ENCODE measurements at regions not wholly inside any gene's neighbourhood (a gene's known extent, or its start where the extent isn't known, plus 50 kb on each side); places are given as distances from the start of the nearest gene placed in this dataset.

DNA sequence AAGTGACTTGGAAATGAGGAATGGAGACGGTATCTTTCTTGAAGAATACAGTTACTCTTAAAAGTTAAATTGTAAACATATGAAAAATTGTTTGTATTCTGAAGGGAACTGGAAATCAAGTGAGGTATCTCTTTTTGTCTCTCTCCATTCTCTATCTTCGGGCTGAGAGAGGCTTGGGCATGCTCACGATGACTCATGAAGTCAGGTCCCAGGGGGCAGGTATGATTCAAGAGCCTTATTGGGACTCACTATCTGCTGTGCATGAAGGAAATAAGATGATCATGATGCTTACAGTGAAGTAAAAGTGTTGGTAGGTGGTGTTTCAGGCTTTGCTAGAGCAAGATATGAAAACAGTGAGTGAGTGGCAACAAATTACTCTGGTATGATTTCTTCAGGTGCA is 200.4 kb upstream of the PITX2 start:
- H3K36me3 ChIP-seq = no peaks in the 10 kb centered on the region
- H3K27me3 ChIP-seq (ENCODE audit: insufficient read depth, low read depth, severe bottlenecking) = peaks cover 28% of the 10 kb centered on the region
- no peak overlapping the region for H3K4me3 ChIP-seq (ENCODE audit: low read depth, low read length)
- DNase-seq = no peak
- H3K9me3 ChIP-seq (ENCODE audit: severe bottlenecking) = no peaks in the 10 kb centered on the region
- TF ChIP-seq, protein P1, sequence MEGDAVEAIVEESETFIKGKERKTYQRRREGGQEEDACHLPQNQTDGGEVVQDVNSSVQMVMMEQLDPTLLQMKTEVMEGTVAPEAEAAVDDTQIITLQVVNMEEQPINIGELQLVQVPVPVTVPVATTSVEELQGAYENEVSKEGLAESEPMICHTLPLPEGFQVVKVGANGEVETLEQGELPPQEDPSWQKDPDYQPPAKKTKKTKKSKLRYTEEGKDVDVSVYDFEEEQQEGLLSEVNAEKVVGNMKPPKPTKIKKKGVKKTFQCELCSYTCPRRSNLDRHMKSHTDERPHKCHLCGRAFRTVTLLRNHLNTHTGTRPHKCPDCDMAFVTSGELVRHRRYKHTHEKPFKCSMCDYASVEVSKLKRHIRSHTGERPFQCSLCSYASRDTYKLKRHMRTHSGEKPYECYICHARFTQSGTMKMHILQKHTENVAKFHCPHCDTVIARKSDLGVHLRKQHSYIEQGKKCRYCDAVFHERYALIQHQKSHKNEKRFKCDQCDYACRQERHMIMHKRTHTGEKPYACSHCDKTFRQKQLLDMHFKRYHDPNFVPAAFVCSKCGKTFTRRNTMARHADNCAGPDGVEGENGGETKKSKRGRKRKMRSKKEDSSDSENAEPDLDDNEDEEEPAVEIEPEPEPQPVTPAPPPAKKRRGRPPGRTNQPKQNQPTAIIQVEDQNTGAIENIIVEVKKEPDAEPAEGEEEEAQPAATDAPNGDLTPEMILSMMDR (IDR thresholded peaks at IDR 0.05; ENCODE audit: low read depth, low read length) = no peak
- no peak overlapping the region for H3K27ac ChIP-seq

DNA sequence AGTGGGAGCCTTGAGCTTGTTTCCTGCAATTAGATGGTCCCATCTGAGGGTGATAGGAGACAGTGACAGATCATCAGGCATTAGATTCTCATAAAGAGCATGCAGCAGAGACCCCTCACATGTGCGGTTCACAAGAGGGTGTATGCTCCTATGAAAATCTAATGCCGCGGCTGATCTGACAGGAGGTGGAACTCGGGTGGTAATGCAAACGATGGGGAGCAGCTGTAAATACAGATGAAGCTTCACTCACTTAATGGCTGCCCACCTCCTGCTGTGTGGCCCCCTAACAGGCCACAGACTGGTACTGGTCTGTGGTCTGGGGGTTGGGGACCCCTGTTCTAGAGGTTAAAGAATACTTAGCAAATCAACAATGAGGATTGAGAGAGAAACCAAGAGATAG is 201.5 kb upstream of the PITX2 start:
- Histone ChIP-seq H3K36me3 (no peaks in the 10 kb centered on the region), H3K27me3 (ENCODE audit: insufficient read depth, low read depth, severe bottlenecking) (peaks cover 27% of the 10 kb centered on the region), H3K27ac (no peak overlapping the region), H3K9me3 (ENCODE audit: severe bottlenecking) (no peaks in the 10 kb centered on the region), H3K4me3 (ENCODE audit: low read depth, low read length) (no peak overlapping the region)
- TF ChIP-seq, protein P1 (IDR thresholded peaks at IDR 0.05; ENCODE audit: low read depth, low read length) = no peak
- no peak for DNase-seq

DNA sequence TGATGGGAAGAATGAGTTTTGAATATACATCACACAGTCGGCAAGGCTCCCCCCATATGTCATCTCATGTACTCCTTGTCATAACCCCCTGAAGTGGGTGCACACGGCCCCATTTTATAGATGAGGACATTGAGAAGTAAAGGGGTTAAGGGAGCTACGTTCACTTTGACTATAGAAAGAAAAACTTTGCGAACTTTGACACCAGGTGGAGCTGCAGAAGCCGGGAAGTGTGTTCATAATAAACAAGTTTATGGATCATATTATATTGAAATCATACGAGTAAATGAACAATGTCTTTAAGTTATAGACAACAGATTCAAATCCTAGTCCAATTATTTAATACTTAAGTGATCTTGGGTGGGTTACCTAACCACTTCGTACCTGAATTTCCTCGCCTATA is 203.8 kb upstream of the PITX2 start:
- Histone ChIP-seq H3K27ac (no peak overlapping the region), H3K9me3 (ENCODE audit: severe bottlenecking) (no peaks in the 10 kb centered on the region), H3K27me3 (ENCODE audit: insufficient read depth, low read depth, severe bottlenecking) (peaks cover 12% of the 10 kb centered on the region), H3K4me3 (ENCODE audit: low read depth, low read length) (no peak overlapping the region), H3K36me3 (no peaks in the 10 kb centered on the region)
- TF ChIP-seq, protein P1 (IDR thresholded peaks at IDR 0.05; ENCODE audit: low read depth, low read length) = no peak
- no peak for DNase-seq

DNA sequence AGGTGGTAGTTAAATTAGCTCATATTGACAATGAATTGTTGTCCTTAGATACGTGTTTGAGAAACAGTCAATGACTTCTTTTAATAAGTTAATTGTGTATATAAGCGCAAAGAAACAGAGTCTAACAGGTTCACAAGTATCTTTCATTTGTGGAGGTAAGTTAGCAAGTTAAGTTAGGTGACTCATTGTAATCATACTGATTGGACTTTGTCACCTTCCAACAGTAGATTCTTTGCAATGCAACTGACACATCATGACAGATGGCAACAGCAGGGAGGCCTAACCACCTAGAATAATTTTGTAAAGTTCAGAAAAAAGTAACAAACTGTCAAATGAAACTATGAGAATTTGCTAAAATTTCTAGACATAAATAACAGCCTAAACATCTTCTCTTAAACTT is 207.6 kb upstream of the PITX2 start:
- peaks cover 6% of the 10 kb centered on the region for H3K27me3 ChIP-seq (ENCODE audit: insufficient read depth, low read depth, severe bottlenecking)
- DNase-seq = no peak
- no peak overlapping the region for H3K27ac ChIP-seq
- no peaks in the 10 kb centered on the region for H3K9me3 ChIP-seq (ENCODE audit: severe bottlenecking)
- TF ChIP-seq, protein P1 (IDR thresholded peaks at IDR 0.05; ENCODE audit: low read depth, low read length) = no peak
- no peak overlapping the region for H3K4me3 ChIP-seq (ENCODE audit: low read depth, low read length)
- no peaks in the 10 kb centered on the region for H3K36me3 ChIP-seq

DNA sequence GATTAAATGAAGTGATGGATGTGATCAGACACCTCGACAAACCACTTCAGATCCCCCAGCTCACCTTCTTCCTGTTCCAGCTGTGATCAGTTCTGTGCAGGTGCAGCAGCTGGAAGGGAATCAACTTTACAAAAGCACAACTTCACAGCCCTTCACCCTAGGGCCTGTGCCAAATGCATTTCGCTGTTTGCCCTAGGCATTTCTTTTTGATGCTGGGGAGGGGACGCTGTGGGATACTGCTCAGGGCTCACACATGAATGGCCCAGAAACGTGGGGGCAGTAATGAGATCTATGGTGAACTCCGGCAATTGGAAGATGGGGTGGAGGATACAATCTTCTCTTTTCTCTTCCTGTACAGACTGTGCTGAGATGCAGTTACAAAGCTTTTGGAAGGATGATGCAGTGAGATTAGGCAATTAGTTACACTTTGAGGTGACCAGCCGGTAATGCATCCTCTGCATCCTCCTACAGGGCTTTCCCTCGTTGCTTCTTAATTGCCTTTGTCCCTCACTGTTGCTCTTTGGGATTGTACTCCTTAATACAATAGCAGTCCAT is 215.1 kb upstream of the PITX2 start:
- Histone ChIP-seq H3K27ac (no peak overlapping the region), H3K36me3 (no peaks in the 10 kb centered on the region), H3K27me3 (ENCODE audit: insufficient read depth, low read depth, severe bottlenecking) (peaks cover 17% of the 10 kb centered on the region), H3K9me3 (ENCODE audit: severe bottlenecking) (no peaks in the 10 kb centered on the region), H3K4me3 (ENCODE audit: low read depth, low read length) (no peak overlapping the region)
- TF ChIP-seq, protein P1 (IDR thresholded peaks at IDR 0.05; ENCODE audit: low read depth, low read length) = no peak
- DNase-seq = no peak

DNA sequence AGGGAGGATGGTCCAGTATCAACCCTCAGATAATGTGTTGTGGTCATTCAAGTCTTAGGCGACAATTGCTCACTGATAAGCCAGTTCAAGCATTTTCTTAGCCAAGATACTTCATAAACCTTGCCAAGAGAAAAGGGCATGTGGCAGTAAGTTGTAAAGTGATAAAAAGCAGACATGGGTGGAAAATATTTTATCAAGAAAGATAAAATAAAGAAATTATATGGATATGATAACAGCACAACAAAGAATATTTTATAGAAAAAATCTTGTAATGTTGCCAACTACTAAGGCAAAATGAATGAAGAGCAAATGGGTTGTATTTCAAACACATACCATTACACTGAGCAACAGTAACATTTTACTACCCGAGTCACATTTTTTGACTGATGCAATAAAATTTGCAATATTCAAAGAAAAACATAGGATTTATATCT is 217.4 kb upstream of the PITX2 start:
- Histone ChIP-seq H3K27me3 (ENCODE audit: insufficient read depth, low read depth, severe bottlenecking) (peaks cover 25% of the 10 kb centered on the region), H3K27ac (no peak overlapping the region), H3K9me3 (ENCODE audit: severe bottlenecking) (no peaks in the 10 kb centered on the region), H3K4me3 (ENCODE audit: low read depth, low read length) (no peak overlapping the region), H3K36me3 (no peaks in the 10 kb centered on the region)
- DNase-seq = no peak
- TF ChIP-seq, protein P1 (IDR thresholded peaks at IDR 0.05; ENCODE audit: low read depth, low read length) = no peak

Data from WERI-Rb-1 (cell line).